Neural progenitor cell (in vitro differentiated cells): ENCODE measurements at regions not wholly inside any gene's neighbourhood (a gene's known extent, or its start where the extent isn't known, plus 50 kb on each side); places are given as distances from the start of the nearest gene placed in this dataset.

Experiments used
- EZH2 ChIP-seq: fragments of 200-600 bp; sonication (generic); IDR thresholded peaks from 2 replicates; pipeline ENCODE4 v1.6.1; 2017; ENCODE audit warnings: antibody characterized with exemption, mild to moderate bottlenecking, moderate library complexity
- TF ChIP-seq, protein P1 (sequence below): fragments of 200-600 bp; sonication (generic); IDR thresholded peaks from 2 replicates; pipeline ENCODE4 v1.5.1; 2017; ENCODE audit warnings: antibody characterized with exemption, mild to moderate bottlenecking

DNA sequence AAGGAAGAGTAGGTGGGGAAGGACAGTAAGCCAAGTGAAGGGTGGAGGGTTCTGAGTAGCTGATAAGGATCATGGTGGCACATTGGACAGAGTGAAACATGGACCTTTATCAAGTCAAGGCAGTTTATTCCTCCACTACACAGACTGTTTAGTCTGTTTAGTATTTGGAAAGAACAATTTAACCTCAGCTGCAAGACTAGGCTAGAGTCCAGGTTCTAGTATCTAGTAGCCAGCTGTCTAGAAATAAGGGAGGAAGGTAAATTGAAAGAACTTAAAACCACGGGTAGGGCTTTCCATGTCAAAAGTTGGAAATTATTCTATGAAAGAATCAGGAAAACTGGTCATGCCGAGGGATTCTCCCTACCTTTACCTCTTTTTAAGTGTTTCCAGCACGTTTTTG is 140.1 kb upstream of the MED14 start:
- TF ChIP-seq EZH2: no peak
- TF ChIP-seq, protein P1, sequence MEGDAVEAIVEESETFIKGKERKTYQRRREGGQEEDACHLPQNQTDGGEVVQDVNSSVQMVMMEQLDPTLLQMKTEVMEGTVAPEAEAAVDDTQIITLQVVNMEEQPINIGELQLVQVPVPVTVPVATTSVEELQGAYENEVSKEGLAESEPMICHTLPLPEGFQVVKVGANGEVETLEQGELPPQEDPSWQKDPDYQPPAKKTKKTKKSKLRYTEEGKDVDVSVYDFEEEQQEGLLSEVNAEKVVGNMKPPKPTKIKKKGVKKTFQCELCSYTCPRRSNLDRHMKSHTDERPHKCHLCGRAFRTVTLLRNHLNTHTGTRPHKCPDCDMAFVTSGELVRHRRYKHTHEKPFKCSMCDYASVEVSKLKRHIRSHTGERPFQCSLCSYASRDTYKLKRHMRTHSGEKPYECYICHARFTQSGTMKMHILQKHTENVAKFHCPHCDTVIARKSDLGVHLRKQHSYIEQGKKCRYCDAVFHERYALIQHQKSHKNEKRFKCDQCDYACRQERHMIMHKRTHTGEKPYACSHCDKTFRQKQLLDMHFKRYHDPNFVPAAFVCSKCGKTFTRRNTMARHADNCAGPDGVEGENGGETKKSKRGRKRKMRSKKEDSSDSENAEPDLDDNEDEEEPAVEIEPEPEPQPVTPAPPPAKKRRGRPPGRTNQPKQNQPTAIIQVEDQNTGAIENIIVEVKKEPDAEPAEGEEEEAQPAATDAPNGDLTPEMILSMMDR: no peak
